ENCODE measurements at regions not wholly inside any gene's neighbourhood (a gene's known extent, or its start where the extent isn't known, plus 50 kb on each side); places are given as distances from the start of the nearest gene placed in this dataset.

- peak; percentile 48 for DNase-seq
- TF ChIP-seq EP300 (IDR thresholded peaks at IDR 0.05) (no peak), CTCF (IDR thresholded peaks at IDR 0.05) (no peak), POLR2A (IDR thresholded peaks at IDR 0.05) (no peak), POLR2AphosphoS5 (IDR thresholded peaks at IDR 0.05) (no peak)
Observed at GRCh38 chr22:49207008-49208003, 620.4 kb downstream of the BRD1 start.

GRCh38 chr22:49206281-49206680 lies 621.4 kb downstream of the BRD1 start:
- intact Hi-C loops (cut with DNase I): no loop called here
- H3K27ac ChIP-seq: no peak overlapping the region
- no peak overlapping the region for H3K4me3 ChIP-seq
- no peaks in the 10 kb centered on the region for H3K36me3 ChIP-seq
- WGBS, 2 donors: 87 to 90% methylated on average over 12 of the region's 12 CpGs
- TF ChIP-seq CTCF (IDR thresholded peaks at IDR 0.05) (no peak), POLR2AphosphoS5 (IDR thresholded peaks at IDR 0.05) (no peak), EP300 (IDR thresholded peaks at IDR 0.05) (no peak), POLR2A (IDR thresholded peaks at IDR 0.05) (no peak)
- H3K4me1 ChIP-seq: no peaks in the 10 kb centered on the region
- no peaks in the 10 kb centered on the region for H3K9me3 ChIP-seq
- H3K27me3 ChIP-seq: peaks cover 0 to 56% (median 0%) of the 10 kb centered on the region in 3 donors
- peak; percentile 46 for DNase-seq

More at GRCh38 chr22:49207008-49208003, 620.4 kb downstream of the BRD1 start:
- Histone ChIP-seq H3K4me3 (no peak overlapping the region), H3K27ac (no peak overlapping the region), H3K27me3 (peaks cover 0 to 50% (median 0%) of the 10 kb centered on the region in 3 donors), H3K36me3 (no peaks in the 10 kb centered on the region), H3K9me3 (no peaks in the 10 kb centered on the region), H3K4me1 (no peaks in the 10 kb centered on the region)
- intact Hi-C loops (cut with DNase I): no loop called here
- WGBS, 2 donors: 70 to 79% methylated on average over 16 of the region's 16 CpGs

- Histone ChIP-seq H3K27ac (no peak overlapping the region), H3K4me1 (no peaks in the 10 kb centered on the region), H3K4me3 (no peak overlapping the region), H3K9me3 (no peaks in the 10 kb centered on the region), H3K27me3 (peaks cover 0 to 59% (median 0%) of the 10 kb centered on the region in 3 donors), H3K36me3 (no peaks in the 10 kb centered on the region)
- WGBS, 2 donors: 42 to 66% methylated on average over 5 of the region's 5 CpGs
- intact Hi-C loops (cut with DNase I): no loop called here
- no peak for TF ChIP-seq CTCF (IDR thresholded peaks at IDR 0.05)
- TF ChIP-seq POLR2AphosphoS5 (IDR thresholded peaks at IDR 0.05): no peak
- no peak for TF ChIP-seq POLR2A (IDR thresholded peaks at IDR 0.05)
- TF ChIP-seq EP300 (IDR thresholded peaks at IDR 0.05): no peak
- peak; percentile 50 for DNase-seq
Observed at GRCh38 chr22:49205483-49205800, 622.2 kb downstream of the BRD1 start.

GRCh38 chr22:49204599-49205482 lies 622.8 kb downstream of the BRD1 start:
- DNase-seq: peak; percentile 48
- no peaks in the 10 kb centered on the region for H3K9me3 ChIP-seq
- no peak overlapping the region for H3K4me3 ChIP-seq
- no peak overlapping the region for H3K27ac ChIP-seq
- H3K4me1 ChIP-seq: no peaks in the 10 kb centered on the region
- TF ChIP-seq POLR2AphosphoS5 (IDR thresholded peaks at IDR 0.05) (no peak), EP300 (IDR thresholded peaks at IDR 0.05) (no peak), CTCF (IDR thresholded peaks at IDR 0.05) (no peak), POLR2A (IDR thresholded peaks at IDR 0.05) (no peak)
- intact Hi-C loops (cut with DNase I): no loop called here
- no peaks in the 10 kb centered on the region for H3K36me3 ChIP-seq
- peaks cover 0 to 59% (median 0%) of the 10 kb centered on the region in 3 donors for H3K27me3 ChIP-seq
- 80 to 87% methylated on average over 22 of the region's 22 CpGs for WGBS, 2 donors
